ENCODE measurements at regions not wholly inside any gene's neighbourhood (a gene's known extent, or its start where the extent isn't known, plus 50 kb on each side); places are given as distances from the start of the nearest gene placed in this dataset.

- Histone ChIP-seq H3K4me2 (no peak overlapping the region), H3K36me3 (ENCODE audit: insufficient read depth) (no peaks in the 10 kb centered on the region), H3K9ac (no peak overlapping the region), H3K4me1 (ENCODE audit: low read depth, poor library complexity, severe bottlenecking) (no peaks in the 10 kb centered on the region), H4K20me1 (ENCODE audit: insufficient read depth) (no peaks in the 10 kb centered on the region), H3K27ac (no peak overlapping the region), H3K4me3 (IDR thresholded peaks at IDR 0.05; ENCODE audit: insufficient read depth, low read depth, low read length) (no peak overlapping the region), H3K79me2 (ENCODE audit: insufficient read depth, low read depth) (no peaks in the 10 kb centered on the region), H2AFZ (ENCODE audit: low read depth) (no peak overlapping the region), H3K27me3 (ENCODE audit: insufficient read depth, low read depth) (no peaks in the 10 kb centered on the region)
- no peak for TF ChIP-seq CTCF (conservative IDR thresholded peaks at IDR 0.05; ENCODE audit: low read depth, low read length)
Observed at GRCh38 chr4:188658958-188659522, 519.8 kb downstream of the TRIML1 start.

GRCh38 chr4:188660796-188661195 lies 521.6 kb downstream of the TRIML1 start:
- no peak overlapping the region for H3K4me2 ChIP-seq
- no peaks in the 10 kb centered on the region for H3K79me2 ChIP-seq (ENCODE audit: insufficient read depth, low read depth)
- no peaks in the 10 kb centered on the region for H3K36me3 ChIP-seq (ENCODE audit: insufficient read depth)
- H3K27ac ChIP-seq, result no peak overlapping the region
- TF ChIP-seq CTCF (conservative IDR thresholded peaks at IDR 0.05; ENCODE audit: low read depth, low read length), result no peak
- H2AFZ ChIP-seq (ENCODE audit: low read depth), result no peak overlapping the region
- H3K27me3 ChIP-seq (ENCODE audit: insufficient read depth, low read depth), result no peaks in the 10 kb centered on the region
- no peak overlapping the region for H3K4me3 ChIP-seq (IDR thresholded peaks at IDR 0.05; ENCODE audit: insufficient read depth, low read depth, low read length)
- H3K9ac ChIP-seq, result no peak overlapping the region
- H3K4me1 ChIP-seq (ENCODE audit: low read depth, poor library complexity, severe bottlenecking), result no peaks in the 10 kb centered on the region
- H4K20me1 ChIP-seq (ENCODE audit: insufficient read depth), result no peaks in the 10 kb centered on the region

- no peaks in the 10 kb centered on the region for H3K4me1 ChIP-seq (ENCODE audit: low read depth, poor library complexity, severe bottlenecking)
- H3K4me3 ChIP-seq (IDR thresholded peaks at IDR 0.05; ENCODE audit: insufficient read depth, low read depth, low read length), result no peak overlapping the region
- H4K20me1 ChIP-seq (ENCODE audit: insufficient read depth), result no peaks in the 10 kb centered on the region
- no peak overlapping the region for H2AFZ ChIP-seq (ENCODE audit: low read depth)
- no peaks in the 10 kb centered on the region for H3K79me2 ChIP-seq (ENCODE audit: insufficient read depth, low read depth)
- H3K4me2 ChIP-seq, result no peak overlapping the region
- H3K27ac ChIP-seq, result no peak overlapping the region
- no peak overlapping the region for H3K9ac ChIP-seq
- H3K27me3 ChIP-seq (ENCODE audit: insufficient read depth, low read depth), result no peaks in the 10 kb centered on the region
- H3K36me3 ChIP-seq (ENCODE audit: insufficient read depth), result no peaks in the 10 kb centered on the region
- TF ChIP-seq CTCF (conservative IDR thresholded peaks at IDR 0.05; ENCODE audit: low read depth, low read length), result no peak
Observed at GRCh38 chr4:188661502-188661901, 522.3 kb downstream of the TRIML1 start.

- no peaks in the 10 kb centered on the region for H3K36me3 ChIP-seq (ENCODE audit: insufficient read depth)
- H3K27ac ChIP-seq, result no peak overlapping the region
- no peaks in the 10 kb centered on the region for H4K20me1 ChIP-seq (ENCODE audit: insufficient read depth)
- no peak overlapping the region for H3K4me2 ChIP-seq
- no peaks in the 10 kb centered on the region for H3K79me2 ChIP-seq (ENCODE audit: insufficient read depth, low read depth)
- H3K4me1 ChIP-seq (ENCODE audit: low read depth, poor library complexity, severe bottlenecking), result no peaks in the 10 kb centered on the region
- TF ChIP-seq CTCF (conservative IDR thresholded peaks at IDR 0.05; ENCODE audit: low read depth, low read length), result no peak
- H2AFZ ChIP-seq (ENCODE audit: low read depth), result no peak overlapping the region
- H3K27me3 ChIP-seq (ENCODE audit: insufficient read depth, low read depth), result no peaks in the 10 kb centered on the region
- no peak overlapping the region for H3K9ac ChIP-seq
- H3K4me3 ChIP-seq (IDR thresholded peaks at IDR 0.05; ENCODE audit: insufficient read depth, low read depth, low read length), result no peak overlapping the region
Observed at GRCh38 chr4:188663369-188663768, 524.1 kb downstream of the TRIML1 start.
